Endodermal cell (in vitro differentiated cells): ENCODE measurements at regions not wholly inside any gene's neighbourhood (a gene's known extent, or its start where the extent isn't known, plus 50 kb on each side); places are given as distances from the start of the nearest gene placed in this dataset.

ENCODE experiments used
- DNase-seq: peaks from one replicate; pipeline ENCODE4 v3.0.0-alpha.2; 2017
- H3K27ac ChIP-seq: 2 replicates; pipeline ENCODE4 v1.5.1; 2013; ENCODE audit warnings: mild to moderate bottlenecking, low read depth, low read length, moderate library complexity
- H3K27me3 ChIP-seq: 2 replicates; pipeline ENCODE4 v1.6.1; 2013; ENCODE audit warnings: mild to moderate bottlenecking, low read length, moderate library complexity; ENCODE audit not compliant: insufficient read depth, control insufficient read depth, poor library complexity, severe bottlenecking
- H3K36me3 ChIP-seq: 2 replicates; pipeline ENCODE4 v1.7.0; 2013; ENCODE audit warnings: mild to moderate bottlenecking, low read length, moderate library complexity; ENCODE audit not compliant: control insufficient read depth, insufficient read depth
- H3K4me1 ChIP-seq: one replicate; pipeline ENCODE4 v1.7.0; 2013; ENCODE audit warnings: low read length; ENCODE audit not compliant: control insufficient read depth, insufficient read depth
- H3K4me3 ChIP-seq: 2 replicates; pipeline ENCODE4 v1.5.1; 2013; ENCODE audit warnings: mild to moderate bottlenecking, low read length, moderate library complexity
- H3K9ac ChIP-seq: 2 replicates; pipeline ENCODE4 v1.6.1; 2013; ENCODE audit warnings: mild to moderate bottlenecking, low read length, moderate library complexity; ENCODE audit not compliant: poor library complexity, severe bottlenecking; ENCODE audit errors: extremely low read depth
- H3K9me3 ChIP-seq: 2 replicates; pipeline ENCODE4 v1.6.1; 2013; ENCODE audit warnings: mild to moderate bottlenecking, low read length, moderate library complexity; ENCODE audit not compliant: control insufficient read depth
- H3K27ac Mint-ChIP-seq: 2 replicates; pipeline ENCODE4 v1.8.0; 2020; ENCODE audit warnings: mixed read lengths
- H3K27me3 Mint-ChIP-seq: 2 replicates; pipeline ENCODE4 v1.8.0; 2021; ENCODE audit warnings: mild to moderate bottlenecking, mixed read lengths; ENCODE audit not compliant: insufficient read depth
- H3K36me3 Mint-ChIP-seq: 2 replicates; pipeline ENCODE4 v1.8.0; 2020; ENCODE audit warnings: low read depth, mixed read lengths
- H3K4me1 Mint-ChIP-seq: 2 replicates; pipeline ENCODE4 v1.8.0; 2020; ENCODE audit warnings: mixed read lengths
- H3K4me3 Mint-ChIP-seq: 2 replicates; pipeline ENCODE4 v1.8.0; 2020; ENCODE audit warnings: mild to moderate bottlenecking, moderate library complexity, mixed read lengths
- H3K9me3 Mint-ChIP-seq: 2 replicates; pipeline ENCODE4 v1.8.0; 2020; ENCODE audit warnings: mild to moderate bottlenecking, mixed read lengths
- CTCF ChIP-seq: fragments of 200-600 bp; sonication (generic); conservative IDR thresholded peaks from 2 replicates; pipeline ENCODE4 v1.5.0; 2021; ENCODE audit warnings: antibody characterized with exemption, mild to moderate bottlenecking
- WGBS, 2 experiments: methylation state at CpG; one replicate each; pipeline versions ENCODE4 v1.1.5 to v1.1.7; 2013; ENCODE audit warnings: missing lambda C conversion rate in 2 of 2, mixed read lengths in 1 of 2; ENCODE audit not compliant: insufficient coverage in 1 of 2, insufficient read length in 1 of 2; 5-methylcytosine and 5-hydroxymethylcytosine counted together

DNA sequence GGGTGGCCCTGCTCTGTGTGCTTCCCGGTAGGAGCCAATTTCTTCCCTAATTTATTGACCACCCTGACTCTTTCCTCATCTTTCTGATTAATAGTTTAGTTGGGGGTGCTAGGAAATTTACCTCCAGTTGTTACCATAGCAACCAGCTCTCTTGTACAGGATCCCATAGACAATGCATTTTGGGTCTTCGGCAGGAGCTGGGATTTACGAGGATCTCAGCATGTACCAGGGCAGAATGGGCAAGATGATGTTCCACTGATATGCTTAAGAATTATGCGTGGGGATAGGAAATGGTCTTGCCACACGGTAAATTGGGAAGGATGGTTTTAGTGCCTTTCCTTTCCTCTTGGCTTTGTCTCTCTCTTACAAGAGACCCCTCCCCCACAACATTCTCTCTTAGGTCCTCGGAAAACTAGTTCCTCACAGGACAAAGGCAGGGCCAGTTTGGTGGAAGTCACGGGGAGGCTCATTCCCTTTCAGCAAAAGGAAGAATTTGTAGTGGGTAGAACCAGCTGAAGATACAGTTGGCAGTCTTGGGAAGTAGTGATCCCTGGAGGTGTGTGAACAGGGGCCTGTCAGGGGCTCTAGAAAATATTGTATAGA lies 133.4 kb upstream of the SHB start:
- no peaks in the 10 kb centered on the region for H3K4me1 ChIP-seq
- TF ChIP-seq CTCF = no peak
- peaks cover 15% of the 10 kb centered on the region for H3K9me3 ChIP-seq
- H3K27ac ChIP-seq = no peak overlapping the region
- H3K4me1 Mint-ChIP-seq = peaks cover 8% of the 10 kb centered on the region
- H3K36me3 ChIP-seq = no peaks in the 10 kb centered on the region
- H3K4me3 ChIP-seq = no peak overlapping the region
- no peak overlapping the region for H3K4me3 Mint-ChIP-seq
- peaks cover 14% of the 10 kb centered on the region for H3K9me3 Mint-ChIP-seq
- peaks cover 3% of the 10 kb centered on the region for H3K36me3 Mint-ChIP-seq
- WGBS, 2 experiments = 57 to 69% methylated on average over 2 to 6 of the region's 7 CpGs
- no peaks in the 10 kb centered on the region for H3K27me3 ChIP-seq
- no peak for DNase-seq
- no peak overlapping the region for H3K27ac Mint-ChIP-seq
- H3K9ac ChIP-seq = no peak overlapping the region
- peaks cover 43% of the 10 kb centered on the region for H3K27me3 Mint-ChIP-seq

DNA sequence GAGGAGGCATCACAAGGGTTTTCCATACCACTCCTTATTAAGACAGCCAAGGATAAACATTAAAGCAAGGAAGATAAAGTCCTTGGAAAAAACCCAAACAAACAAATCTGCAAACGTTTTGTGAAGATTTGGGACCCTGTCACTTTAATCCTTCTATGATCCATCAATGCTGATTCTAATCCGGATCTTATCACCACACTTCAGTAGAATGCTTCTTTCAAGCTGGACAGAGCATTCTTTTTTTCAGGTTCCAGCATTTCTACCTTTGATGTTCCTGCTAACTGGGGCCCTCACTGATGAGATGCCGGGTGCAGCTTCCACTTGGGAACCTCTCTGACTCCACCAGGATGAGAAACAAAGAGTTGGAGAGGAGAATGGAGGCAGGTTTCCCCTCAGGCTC lies 132.8 kb upstream of the SHB start:
- Histone ChIP-seq H3K27me3 (no peaks in the 10 kb centered on the region), H3K4me3 (no peak overlapping the region), H3K36me3 (no peaks in the 10 kb centered on the region), H3K9ac (no peak overlapping the region), H3K27ac (no peak overlapping the region), H3K4me1 (no peaks in the 10 kb centered on the region), H3K9me3 (peaks cover 10% of the 10 kb centered on the region)
- no peak for DNase-seq
- H3K4me3 Mint-ChIP-seq = no peak overlapping the region
- H3K27me3 Mint-ChIP-seq = peaks cover 43% of the 10 kb centered on the region
- no peak overlapping the region for H3K27ac Mint-ChIP-seq
- WGBS, 2 experiments = 62 to 69% methylated on average over 3 of the region's 3 CpGs
- H3K4me1 Mint-ChIP-seq = peaks cover 8% of the 10 kb centered on the region
- no peak for TF ChIP-seq CTCF
- H3K36me3 Mint-ChIP-seq = peaks cover 3% of the 10 kb centered on the region
- peaks cover 11% of the 10 kb centered on the region for H3K9me3 Mint-ChIP-seq

DNA sequence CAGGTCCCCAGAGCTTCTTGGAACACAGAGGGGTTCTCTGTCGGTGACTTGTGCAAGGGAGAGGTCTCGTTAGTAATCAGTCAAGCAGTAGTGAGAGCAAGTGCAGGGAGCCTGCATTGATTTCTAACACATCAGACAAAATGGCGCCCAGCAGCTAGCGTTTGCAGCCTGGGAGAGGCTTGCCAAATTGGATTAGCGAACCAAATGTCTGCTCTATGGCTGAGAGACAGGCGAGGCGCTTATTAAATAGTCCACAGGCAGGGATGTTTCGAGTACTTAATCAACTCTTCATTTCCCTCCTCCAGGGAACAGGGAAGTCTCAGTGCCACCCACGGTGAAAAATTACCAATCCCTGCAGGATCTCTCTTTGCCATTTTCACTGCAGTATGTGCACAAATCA lies 131.4 kb upstream of the SHB start:
- Mint-ChIP-seq H3K9me3 (peaks cover 11% of the 10 kb centered on the region), H3K27ac (no peak overlapping the region), H3K4me3 (no peak overlapping the region), H3K4me1 (peaks cover 10% of the 10 kb centered on the region), H3K36me3 (peaks cover 3% of the 10 kb centered on the region), H3K27me3 (peaks cover 40% of the 10 kb centered on the region)
- Histone ChIP-seq H3K4me1 (no peaks in the 10 kb centered on the region), H3K27ac (no peak overlapping the region), H3K36me3 (no peaks in the 10 kb centered on the region), H3K9me3 (peaks cover 10% of the 10 kb centered on the region), H3K4me3 (no peak overlapping the region), H3K9ac (no peak overlapping the region), H3K27me3 (no peaks in the 10 kb centered on the region)
- TF ChIP-seq CTCF = no peak
- no peak for DNase-seq
- 82 to 91% methylated on average over 8 to 9 of the region's 9 CpGs for WGBS, 2 experiments
